HCT116 (cell line): ENCODE measurements at regions not wholly inside any gene's neighbourhood (a gene's known extent, or its start where the extent isn't known, plus 50 kb on each side); places are given as distances from the start of the nearest gene placed in this dataset.

ENCODE experiments used
- ATAC-seq: fragments of 200-7000 bp; cut with Tn5 transposase; 2 replicates; pipeline ENCODE4 v1.9.1; 2020; ENCODE audit warnings: mild to moderate bottlenecking, moderate library complexity
- BruUV-seq: library from RNA; stranded (reverse); fragments of 400-500 nt; replicated peaks from 2 replicates; lab custom pipeline; 2021; lab: Mats Ljungman, UMichigan
- CTCF ChIA-PET: fragments of 300-600 bp; sonication (Branson Sonifier 250); formaldehyde crosslinking; loops from one replicate; lab custom pipeline; 2021; ENCODE audit warnings: antibody characterized with exemption; lab: Charles Lee
- POLR2A ChIA-PET: fragments of 300-600, 350-600 bp; sonication (Branson Sonifier 250); formaldehyde crosslinking; loops from one replicate; lab custom pipeline; 2021; ENCODE audit warnings: antibody characterized with exemption; lab: Charles Lee
- RAD21 ChIA-PET, 2 experiments: fragments of 300-600 bp; sonication (Branson Sonifier 250); formaldehyde crosslinking; loops; one replicate each; lab custom pipeline; 2023; ENCODE audit warnings: low total read pairs in 2 of 2; ENCODE audit not compliant: uncharacterized antibody in 2 of 2, unreplicated experiment in 2 of 2, low non-redundant PET in 1 of 2; lab: Charles Lee
- DNase-seq: peaks from one replicate; pipeline ENCODE4 v3.0.0-alpha.2; 2010; ENCODE audit warnings: low read depth, low spot score
- H2AFZ ChIP-seq: fragments of 200-600 bp; shearing (Covaris generic), sonication (generic); 2 replicates; pipeline ENCODE4 v1.6.1; 2017; ENCODE audit warnings: low read depth, mixed run types, mixed read lengths, antibody characterized with exemption, low read length; ENCODE audit not compliant: poor library complexity, severe bottlenecking
- H3K27ac ChIP-seq: 2 replicates; pipeline ENCODE4 v1.5.1; 2012; ENCODE audit warnings: low read depth, low read length
- H3K27me3 ChIP-seq: fragments of 200-600 bp; sonication (generic); 2 replicates; pipeline ENCODE4 v1.6.1; 2016; ENCODE audit warnings: mixed run types, low read length, mixed read lengths; ENCODE audit not compliant: insufficient read depth
- H3K36me3 ChIP-seq, 2 experiments: fragments of 200-500 bp in 1 of 2; fragments of 200-600 bp in 1 of 2; sonication (Bioruptor generic) in 1 of 2; sonication (generic) in 1 of 2; 2 replicates each; pipeline versions ENCODE4 v1.5.1 to v1.6.1; 2014 to 2016; ENCODE audit warnings: low read length in 2 of 2, inconsistent platforms in 1 of 2, mixed read lengths in 1 of 2, mixed run types in 1 of 2; ENCODE audit not compliant: insufficient read depth in 2 of 2, control insufficient read depth in 1 of 2
- H3K4me1 ChIP-seq, 2 experiments: fragments of 200-600 bp in 1 of 2; sonication (generic) in 1 of 2; 2 replicates each; pipeline versions ENCODE4 v1.5.1 to v1.6.1; 2012 to 2017; ENCODE audit warnings: low read length in 2 of 2, inconsistent platforms in 1 of 2, mild to moderate bottlenecking in 1 of 2, mixed read lengths in 1 of 2, mixed run types in 1 of 2, moderate library complexity in 1 of 2; ENCODE audit not compliant: insufficient read depth in 2 of 2, control insufficient read depth in 1 of 2
- H3K4me2 ChIP-seq: fragments of 200-600 bp; sonication (generic); 2 replicates; pipeline ENCODE4 v1.6.1; 2017; ENCODE audit warnings: mixed run types, low read length, mixed read lengths
- H3K4me3 ChIP-seq, 2 experiments: fragments of 200-600 bp in 1 of 2; sonication (generic) in 1 of 2; replicated peaks in 1 of 2; 2 replicates each; pipeline ENCODE4 v1.5.1; 2011 to 2016; ENCODE audit warnings: low read length in 2 of 2, control low read depth in 1 of 2, low read depth in 1 of 2, mild to moderate bottlenecking in 1 of 2, mixed read lengths in 1 of 2, mixed run types in 1 of 2
- H3K79me2 ChIP-seq: fragments of 200-600 bp; sonication (generic); 2 replicates; pipeline ENCODE4 v1.6.1; 2017; ENCODE audit warnings: mild to moderate bottlenecking, mixed run types, low read length, moderate library complexity, mixed read lengths; ENCODE audit not compliant: insufficient read depth
- H3K9ac ChIP-seq: fragments of 200-600 bp; sonication (generic); 2 replicates; pipeline ENCODE4 v1.6.1; 2016; ENCODE audit warnings: low read length, mixed read lengths
- H3K9me2 ChIP-seq: fragments of 200-600 bp; sonication (generic), shearing (Covaris generic); 2 replicates; pipeline ENCODE4 v1.6.1; 2017; ENCODE audit warnings: mixed run types, mild to moderate bottlenecking, moderate library complexity; ENCODE audit not compliant: insufficient read depth
- H3K9me3 ChIP-seq, 2 experiments: fragments of 200-500 bp in 1 of 2; fragments of 200-600 bp in 1 of 2; sonication (Bioruptor generic) in 1 of 2; sonication (generic) in 1 of 2; 2 replicates each; pipeline ENCODE4 v1.6.1; 2014 to 2017; ENCODE audit warnings: low read length in 2 of 2, mixed read lengths in 2 of 2, inconsistent platforms in 1 of 2, low read depth in 1 of 2, mild to moderate bottlenecking in 1 of 2, mixed run types in 1 of 2, moderate library complexity in 1 of 2; ENCODE audit not compliant: control insufficient read depth in 1 of 2, insufficient read depth in 1 of 2
- H4K20me1 ChIP-seq: fragments of 200-600 bp; sonication (generic), shearing (Covaris generic); 2 replicates; pipeline ENCODE4 v1.6.1; 2017; ENCODE audit warnings: mixed run types, mild to moderate bottlenecking, moderate library complexity; ENCODE audit not compliant: insufficient read depth
- CBX3 ChIP-seq: IDR thresholded peaks from 2 replicates; pipeline ENCODE4 v1.6.1; 2012; ENCODE audit warnings: low read depth
- CEBPB ChIP-seq: IDR thresholded peaks from 2 replicates; pipeline ENCODE4 v1.6.1; 2012; ENCODE audit warnings: low read depth
- CTCF ChIP-seq, 3 experiments: fragments of 200-600 bp in 1 of 3; sonication (generic) in 1 of 3; IDR thresholded peaks in 2 of 3; conservative IDR thresholded peaks in 1 of 3; 2 replicates each; pipeline ENCODE4 v1.5.1; 2012 to 2017; ENCODE audit warnings: low read depth in 2 of 3, low read length in 2 of 3, antibody characterized with exemption in 1 of 3, borderline replicate concordance in 1 of 3, control low read depth in 1 of 3, mild to moderate bottlenecking in 1 of 3, mixed read lengths in 1 of 3, mixed run types in 1 of 3, moderate library complexity in 1 of 3; ENCODE audit not compliant: insufficient read depth in 1 of 3
- EGR1 ChIP-seq: IDR thresholded peaks from 2 replicates; pipeline ENCODE4 v1.6.1; 2012; ENCODE audit warnings: low read depth
- ELF1 ChIP-seq: IDR thresholded peaks from 2 replicates; pipeline ENCODE4 v1.6.1; 2012; ENCODE audit warnings: low read depth, borderline replicate concordance
- EZH2 ChIP-seq: fragments of 200-600 bp; sonication (generic); IDR thresholded peaks from 2 replicates; pipeline ENCODE4 v1.6.1; 2017; ENCODE audit warnings: antibody characterized with exemption, mixed run types
- EZH2phosphoT487 ChIP-seq: fragments of 200-600 bp; IDR thresholded peaks from 2 replicates; pipeline ENCODE4 v1.6.1; 2018; ENCODE audit warnings: antibody characterized with exemption, borderline replicate concordance
- FOSL1 ChIP-seq: IDR thresholded peaks from 2 replicates; pipeline ENCODE4 v1.6.1; 2012; ENCODE audit warnings: low read depth
- JUND ChIP-seq: IDR thresholded peaks from 2 replicates; pipeline ENCODE4 v1.6.1; 2012
- MAX ChIP-seq: IDR thresholded peaks from 2 replicates; pipeline ENCODE4 v1.6.1; 2012
- POLR2A ChIP-seq: IDR thresholded peaks from 2 replicates; pipeline ENCODE4 v1.7.0; 2011; ENCODE audit warnings: borderline replicate concordance; ENCODE audit not compliant: insufficient read depth, insufficient read length; ENCODE audit errors: extremely low read depth
- POLR2AphosphoS5 ChIP-seq: IDR thresholded peaks from 2 replicates; pipeline ENCODE4 v1.6.1; 2011; ENCODE audit warnings: mild to moderate bottlenecking, low read depth, low read length, moderate library complexity
- RAD21 ChIP-seq: IDR thresholded peaks from 2 replicates; pipeline ENCODE4 v1.6.1; 2012; ENCODE audit warnings: low read depth, mild to moderate bottlenecking
- REST ChIP-seq: IDR thresholded peaks from 2 replicates; pipeline ENCODE4 v1.6.1; 2012; ENCODE audit warnings: low read depth
- SP1 ChIP-seq: IDR thresholded peaks from 2 replicates; pipeline ENCODE4 v1.6.1; 2012; ENCODE audit warnings: low read depth
- TCF7L2 ChIP-seq: IDR thresholded peaks from 2 replicates; pipeline ENCODE4 v1.7.0; 2011; ENCODE audit warnings: borderline replicate concordance, inconsistent platforms; ENCODE audit not compliant: insufficient read depth, insufficient read length; ENCODE audit errors: extremely low read depth
- ZNF274 ChIP-seq: fragments of 200-500 bp; sonication (Bioruptor generic); IDR thresholded peaks from 2 replicates; pipeline ENCODE4 v1.6.1; 2014; ENCODE audit warnings: mild to moderate bottlenecking, low read depth, low read length, inconsistent platforms
- intact Hi-C: fragments of 100-400 bp; cut with micrococcal nuclease; formaldehyde crosslinking; loops from 2 replicates; pipeline ENCODE4 v1.10.0; 2022

GRCh38 chr2:217091531-217091930 is 231.7 kb upstream of the TNP1 start:
- POLR2A ChIA-PET: no interaction called here

More at GRCh38 chr2:217091531-217091930, 231.7 kb upstream of the TNP1 start:
- H3K9me2 ChIP-seq: no peaks in the 10 kb centered on the region
- no TSS peak for BruUV-seq
- RAD21 ChIA-PET: no interaction called here
- no peaks in the 10 kb centered on the region for H3K9me3 ChIP-seq
- intact Hi-C loops: no loop called here
- CTCF ChIA-PET: no interaction called here
- H3K4me2 ChIP-seq: no peak overlapping the region
- no peaks in the 10 kb centered on the region for H3K79me2 ChIP-seq
- DNase-seq: no peak
- ATAC-seq: no peak
- no peak overlapping the region for H3K4me3 ChIP-seq
- no peak overlapping the region for H3K9ac ChIP-seq
- no peaks in the 10 kb centered on the region for H3K36me3 ChIP-seq
- H3K27ac ChIP-seq: no peak overlapping the region
- no peak overlapping the region for H2AFZ ChIP-seq
- H3K27me3 ChIP-seq: no peaks in the 10 kb centered on the region
- TF ChIP-seq EZH2: no peak
- TF ChIP-seq POLR2A: no peak
- no peak for TF ChIP-seq EGR1
- TF ChIP-seq ELF1: no peak
- TF ChIP-seq RAD21: no peak
- no peak for TF ChIP-seq CBX3
- no peak for TF ChIP-seq EZH2phosphoT487
- TF ChIP-seq FOSL1: no peak
- no peak for TF ChIP-seq TCF7L2
- no peak for TF ChIP-seq ZNF274
- TF ChIP-seq REST: no peak
- no peak for TF ChIP-seq SP1
- TF ChIP-seq CEBPB: no peak
- TF ChIP-seq CTCF (IDR thresholded peaks at IDR 0.05 in 2 of 3, conservative IDR thresholded peaks at IDR 0.05 in 1 of 3; ENCODE audit: borderline replicate concordance in 1 of 3, insufficient read depth in 1 of 3, low read depth in 2 of 3, low read length in 2 of 3): no peak
- TF ChIP-seq JUND: no peak
- no peak for TF ChIP-seq POLR2AphosphoS5
- no peak for TF ChIP-seq MAX
- H3K4me1 ChIP-seq: peaks cover 0 to 9% of the 10 kb centered on the region in 2 experiments; a peak in 1 of 4 replicates
- H4K20me1 ChIP-seq: no peaks in the 10 kb centered on the region
